Hepatocyte (in vitro differentiated cells): ENCODE measurements at regions not wholly inside any gene's neighbourhood (a gene's known extent, or its start where the extent isn't known, plus 50 kb on each side); places are given as distances from the start of the nearest gene placed in this dataset.

Experiments
- DNase-seq: peaks from one replicate; pipeline ENCODE4 v3.0.0-alpha.2; 2016; ENCODE audit warnings: low spot score
- H2AFZ ChIP-seq: fragments of 200-600 bp; sonication (generic); 2 replicates; pipeline ENCODE4 v1.6.0; 2016; ENCODE audit warnings: antibody characterized with exemption, mild to moderate bottlenecking
- H3K27ac ChIP-seq: fragments of 200-600 bp; sonication (generic); 2 replicates; pipeline ENCODE4 v1.5.1; 2016; ENCODE audit warnings: mild to moderate bottlenecking
- H3K27me3 ChIP-seq: fragments of 200-600 bp; sonication (generic); 2 replicates; pipeline ENCODE4 v1.6.1; 2016
- H3K36me3 ChIP-seq: fragments of 200-600 bp; sonication (generic); replicated peaks from 2 replicates; pipeline ENCODE4 v1.5.1; 2016; ENCODE audit warnings: low read depth; ENCODE audit not compliant: insufficient read depth
- H3K4me1 ChIP-seq: fragments of 200-600 bp; sonication (generic); 2 replicates; pipeline ENCODE4 v1.5.1; 2016; ENCODE audit warnings: mild to moderate bottlenecking, moderate library complexity; ENCODE audit not compliant: insufficient read depth
- H3K4me2 ChIP-seq: fragments of 200-600 bp; sonication (generic); 2 replicates; pipeline ENCODE4 v1.6.0; 2016
- H3K4me3 ChIP-seq: fragments of 200-600 bp; sonication (generic); 2 replicates; pipeline ENCODE4 v1.5.1; 2016; ENCODE audit warnings: mild to moderate bottlenecking
- H3K79me2 ChIP-seq: fragments of 200-600 bp; sonication (generic); 2 replicates; pipeline ENCODE4 v1.6.0; 2017; ENCODE audit warnings: mild to moderate bottlenecking
- H3K9me2 ChIP-seq: fragments of 200-600 bp; sonication (generic); replicated peaks from 2 replicates; pipeline ENCODE4 v1.6.0; 2017; ENCODE audit warnings: mild to moderate bottlenecking; ENCODE audit not compliant: insufficient read depth
- H3K9me3 ChIP-seq: fragments of 200-600 bp; sonication (generic); 2 replicates; pipeline ENCODE4 v1.5.1; 2016; ENCODE audit warnings: low read depth, mild to moderate bottlenecking
- H4K20me1 ChIP-seq: fragments of 200-600 bp; sonication (generic); 2 replicates; pipeline ENCODE4 v1.6.0; 2016; ENCODE audit warnings: mild to moderate bottlenecking; ENCODE audit not compliant: insufficient read depth, poor library complexity, severe bottlenecking
- EZH2 ChIP-seq: fragments of 200-600 bp; sonication (generic); IDR thresholded peaks from 2 replicates; pipeline ENCODE4 v1.6.1; 2016; ENCODE audit warnings: antibody characterized with exemption, mild to moderate bottlenecking, borderline replicate concordance
- EZH2phosphoT487 ChIP-seq: fragments of 200-600 bp; sonication (generic); IDR thresholded peaks from one replicate; pipeline ENCODE4 v1.6.1; 2018; ENCODE audit warnings: antibody characterized with exemption, mild to moderate bottlenecking, low read depth, moderate library complexity; ENCODE audit not compliant: unreplicated experiment, severe bottlenecking
- WGBS: methylation state at CpG from one replicate; pipeline ENCODE4 v1.1.6; 2016; ENCODE audit warnings: low lambda C conversion rate; ENCODE audit errors: missing lambda C conversion rate; 5-methylcytosine and 5-hydroxymethylcytosine counted together
- TF ChIP-seq, protein P1 (sequence below): fragments of 200-600 bp; sonication (generic); IDR thresholded peaks from 2 replicates; pipeline ENCODE4 v1.5.1; 2016; ENCODE audit warnings: antibody characterized with exemption, mild to moderate bottlenecking; ENCODE audit not compliant: poor library complexity

DNA sequence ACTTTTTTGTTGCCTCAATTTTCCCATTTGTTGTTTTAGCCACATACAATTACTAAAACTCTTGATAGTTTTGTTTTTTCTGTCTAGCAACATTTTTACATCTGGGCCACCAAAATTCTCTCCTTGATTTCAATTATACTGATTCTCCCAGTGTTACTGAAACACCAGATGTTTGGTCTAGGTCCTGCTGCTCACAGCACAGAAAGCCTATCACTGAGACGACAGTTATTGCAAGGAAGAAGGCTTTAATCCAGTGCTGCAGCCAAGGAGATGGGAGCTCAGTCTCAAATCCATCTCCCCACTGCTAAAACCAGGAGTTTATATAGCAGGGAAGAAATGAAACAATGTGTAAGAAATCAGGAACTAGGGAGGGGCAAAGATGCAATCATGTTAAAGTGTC lies 837.7 kb upstream of the CNTN5 start:
- DNase-seq = no peak
- Histone ChIP-seq H3K27me3 (no peaks in the 10 kb centered on the region), H2AFZ (no peak overlapping the region), H3K4me1 (no peaks in the 10 kb centered on the region), H3K4me3 (no peak overlapping the region), H4K20me1 (no peaks in the 10 kb centered on the region), H3K9me2 (no peaks in the 10 kb centered on the region), H3K9me3 (no peaks in the 10 kb centered on the region), H3K27ac (no peak overlapping the region), H3K36me3 (no peaks in the 10 kb centered on the region), H3K4me2 (no peak overlapping the region), H3K79me2 (no peaks in the 10 kb centered on the region)
- TF ChIP-seq EZH2phosphoT487 = no peak
- TF ChIP-seq, protein P1, sequence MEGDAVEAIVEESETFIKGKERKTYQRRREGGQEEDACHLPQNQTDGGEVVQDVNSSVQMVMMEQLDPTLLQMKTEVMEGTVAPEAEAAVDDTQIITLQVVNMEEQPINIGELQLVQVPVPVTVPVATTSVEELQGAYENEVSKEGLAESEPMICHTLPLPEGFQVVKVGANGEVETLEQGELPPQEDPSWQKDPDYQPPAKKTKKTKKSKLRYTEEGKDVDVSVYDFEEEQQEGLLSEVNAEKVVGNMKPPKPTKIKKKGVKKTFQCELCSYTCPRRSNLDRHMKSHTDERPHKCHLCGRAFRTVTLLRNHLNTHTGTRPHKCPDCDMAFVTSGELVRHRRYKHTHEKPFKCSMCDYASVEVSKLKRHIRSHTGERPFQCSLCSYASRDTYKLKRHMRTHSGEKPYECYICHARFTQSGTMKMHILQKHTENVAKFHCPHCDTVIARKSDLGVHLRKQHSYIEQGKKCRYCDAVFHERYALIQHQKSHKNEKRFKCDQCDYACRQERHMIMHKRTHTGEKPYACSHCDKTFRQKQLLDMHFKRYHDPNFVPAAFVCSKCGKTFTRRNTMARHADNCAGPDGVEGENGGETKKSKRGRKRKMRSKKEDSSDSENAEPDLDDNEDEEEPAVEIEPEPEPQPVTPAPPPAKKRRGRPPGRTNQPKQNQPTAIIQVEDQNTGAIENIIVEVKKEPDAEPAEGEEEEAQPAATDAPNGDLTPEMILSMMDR = no peak
- TF ChIP-seq EZH2 = no peak
- WGBS = 48% methylated on average over 1 of the region's 1 CpG

DNA sequence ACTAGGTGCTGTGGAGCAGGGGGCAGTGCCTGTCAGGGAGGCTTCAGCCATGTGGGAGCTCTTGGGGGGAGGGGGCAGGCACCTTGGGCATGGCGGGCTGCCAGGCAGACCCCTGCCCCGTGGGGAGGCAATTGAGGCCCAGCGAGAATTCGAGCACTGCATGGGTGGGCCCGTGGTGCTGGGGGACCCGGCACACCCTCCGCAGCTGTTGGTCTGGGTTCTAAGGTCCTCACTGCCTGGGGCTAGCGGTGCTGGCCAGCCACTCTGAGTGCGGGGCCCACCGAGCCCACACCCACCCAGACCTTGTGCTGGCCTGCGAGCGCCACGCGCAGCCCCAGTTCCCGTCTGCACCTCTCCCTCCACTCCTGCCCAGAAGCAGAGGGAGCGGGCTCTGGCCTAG lies 835.5 kb upstream of the CNTN5 start:
- 86% methylated on average over 11 of the region's 16 CpGs for WGBS
- no peaks in the 10 kb centered on the region for H3K9me2 ChIP-seq
- no peaks in the 10 kb centered on the region for H3K36me3 ChIP-seq
- H3K4me1 ChIP-seq = no peaks in the 10 kb centered on the region
- no peaks in the 10 kb centered on the region for H3K27me3 ChIP-seq
- H2AFZ ChIP-seq = no peak overlapping the region
- no peak overlapping the region for H3K27ac ChIP-seq
- no peak overlapping the region for H3K4me3 ChIP-seq
- no peaks in the 10 kb centered on the region for H4K20me1 ChIP-seq
- H3K9me3 ChIP-seq = no peaks in the 10 kb centered on the region
- TF ChIP-seq, protein P1 = no peak
- no peak for TF ChIP-seq EZH2phosphoT487
- no peak for TF ChIP-seq EZH2
- no peak overlapping the region for H3K4me2 ChIP-seq
- no peaks in the 10 kb centered on the region for H3K79me2 ChIP-seq
- no peak for DNase-seq

GRCh38 chr11:98194611-98195010 lies 826.1 kb upstream of the CNTN5 start:
- no peak overlapping the region for H3K4me3 ChIP-seq
- no peaks in the 10 kb centered on the region for H3K36me3 ChIP-seq
- no peak for DNase-seq
- no peaks in the 10 kb centered on the region for H3K9me2 ChIP-seq
- WGBS = 64% methylated on average over 7 of the region's 7 CpGs
- no peaks in the 10 kb centered on the region for H3K4me1 ChIP-seq
- H2AFZ ChIP-seq = no peak overlapping the region
- no peaks in the 10 kb centered on the region for H4K20me1 ChIP-seq
- no peaks in the 10 kb centered on the region for H3K79me2 ChIP-seq
- H3K9me3 ChIP-seq = no peaks in the 10 kb centered on the region
- TF ChIP-seq, protein P1 = no peak
- TF ChIP-seq EZH2 (no peak), EZH2phosphoT487 (no peak)
- H3K4me2 ChIP-seq = no peak overlapping the region
- H3K27me3 ChIP-seq = no peaks in the 10 kb centered on the region
- H3K27ac ChIP-seq = no peak overlapping the region

GRCh38 chr11:98195300-98195699 lies 825.4 kb upstream of the CNTN5 start:
- H3K79me2 ChIP-seq = no peaks in the 10 kb centered on the region
- H3K27ac ChIP-seq = no peak overlapping the region
- no peak overlapping the region for H2AFZ ChIP-seq
- H3K9me2 ChIP-seq = no peaks in the 10 kb centered on the region
- no peak overlapping the region for H3K4me2 ChIP-seq
- no peaks in the 10 kb centered on the region for H3K4me1 ChIP-seq
- no peaks in the 10 kb centered on the region for H4K20me1 ChIP-seq
- TF ChIP-seq, protein P1 = no peak
- no peak for TF ChIP-seq EZH2
- TF ChIP-seq EZH2phosphoT487 = no peak
- H3K36me3 ChIP-seq = no peaks in the 10 kb centered on the region
- 86% methylated on average over 1 of the region's 1 CpG for WGBS
- no peak for DNase-seq
- H3K9me3 ChIP-seq = no peaks in the 10 kb centered on the region
- H3K4me3 ChIP-seq = no peak overlapping the region
- no peaks in the 10 kb centered on the region for H3K27me3 ChIP-seq
